Fibroblast of lung (primary cell): ENCODE measurements at regions not wholly inside any gene's neighbourhood (a gene's known extent, or its start where the extent isn't known, plus 50 kb on each side); places are given as distances from the start of the nearest gene placed in this dataset.

ENCODE experiments used
- DNase-seq, 2 donors: peaks; one replicate each; pipeline versions ENCODE4 v3.0.0 to v3.0.0-alpha.2; 2010; ENCODE audit warnings: low read depth in 2 of 2
- H2AFZ ChIP-seq: 2 replicates; pipeline ENCODE4 v1.5.1; 2012; ENCODE audit warnings: low read length, control low read depth, inconsistent platforms
- H3K27ac ChIP-seq: 2 replicates; pipeline ENCODE4 v1.5.1; 2011; ENCODE audit warnings: low read length, control low read depth; ENCODE audit not compliant: insufficient read depth
- H3K27me3 ChIP-seq: 2 replicates; pipeline ENCODE4 v1.5.1; 2011; ENCODE audit warnings: mild to moderate bottlenecking, low read length; ENCODE audit not compliant: control insufficient read depth, insufficient read depth
- H3K36me3 ChIP-seq: 2 replicates; pipeline ENCODE4 v1.5.1; 2011; ENCODE audit warnings: low read length; ENCODE audit not compliant: control insufficient read depth, insufficient read depth
- H3K4me1 ChIP-seq: 2 replicates; pipeline ENCODE4 v1.5.1; 2011; ENCODE audit warnings: low read length; ENCODE audit not compliant: control insufficient read depth, insufficient read depth; ENCODE audit errors: extremely low read depth
- H3K4me2 ChIP-seq: 2 replicates; pipeline ENCODE4 v1.5.1; 2011; ENCODE audit warnings: low read length, control low read depth; ENCODE audit not compliant: insufficient read depth; ENCODE audit errors: extremely low read depth
- H3K4me3 ChIP-seq, 4 experiments: fragments of 200-600 bp in 1 of 4; sonication (generic) in 1 of 4; replicated peaks in 1 of 4; 2 replicates each; pipeline ENCODE4 v1.5.1; 2011 to 2016; ENCODE audit warnings: low read length in 4 of 4, low read depth in 3 of 4, mild to moderate bottlenecking in 3 of 4, control low read depth in 2 of 4, inconsistent platforms in 1 of 4, mixed read lengths in 1 of 4; ENCODE audit not compliant: insufficient read depth in 1 of 4; ENCODE audit errors: control extremely low read depth in 1 of 4
- H3K79me2 ChIP-seq: 2 replicates; pipeline ENCODE4 v1.5.1; 2012; ENCODE audit warnings: mild to moderate bottlenecking, low read length, inconsistent platforms; ENCODE audit not compliant: control insufficient read depth, insufficient read depth
- H3K9ac ChIP-seq: 2 replicates; pipeline ENCODE4 v1.5.1; 2011; ENCODE audit warnings: mild to moderate bottlenecking, low read length, control low read depth; ENCODE audit not compliant: insufficient read depth
- H3K9me3 ChIP-seq: 2 replicates; pipeline ENCODE4 v1.5.1; 2012; ENCODE audit warnings: low read depth, low read length; ENCODE audit not compliant: control insufficient read depth, insufficient read depth
- H4K20me1 ChIP-seq: 2 replicates; pipeline ENCODE4 v1.5.1; 2011; ENCODE audit warnings: low read length; ENCODE audit not compliant: control insufficient read depth, insufficient read depth; ENCODE audit errors: extremely low read depth
- EZH2 ChIP-seq: IDR thresholded peaks from 2 replicates; pipeline ENCODE4 v1.5.1; 2012; ENCODE audit warnings: low read length, control low read depth, mild to moderate bottlenecking; ENCODE audit errors: missing control alignments
- TF ChIP-seq, protein P1 (sequence below), 2 donors: IDR thresholded peaks in 1 of 2; conservative IDR thresholded peaks in 1 of 2; 1 replicate in 1 of 2; 2 replicates in 1 of 2; pipeline ENCODE4 v1.5.1; 2011 to 2012; ENCODE audit warnings: low read length in 2 of 2, control low read depth in 1 of 2, inconsistent platforms in 1 of 2, low read depth in 1 of 2, mild to moderate bottlenecking in 1 of 2

DNA sequence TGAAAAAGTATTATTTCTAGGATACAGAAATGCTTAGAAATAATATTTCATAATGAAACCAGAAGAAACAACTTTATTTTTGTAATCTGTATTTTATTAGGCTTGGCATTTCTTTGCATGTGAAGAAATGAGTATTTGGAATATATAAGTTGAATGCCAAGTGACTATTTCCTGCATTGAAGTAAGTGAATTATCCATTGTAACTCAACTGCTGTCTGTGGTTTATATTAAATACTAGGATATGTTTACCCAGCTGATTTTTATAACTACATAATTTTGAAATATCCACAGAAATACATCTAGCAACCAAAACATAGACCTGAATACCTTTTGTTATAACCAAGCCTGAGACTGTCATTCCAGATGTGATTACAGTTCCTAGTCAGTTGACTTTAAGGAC is 207.6 kb downstream of the THBS2 start:
- Histone ChIP-seq H3K79me2 (no peaks in the 10 kb centered on the region), H3K4me1 (peaks cover 4% of the 10 kb centered on the region), H3K27ac (no peak overlapping the region), H3K4me3 (no peak overlapping the region), H3K9ac (no peak overlapping the region), H2AFZ (no peak overlapping the region), H3K27me3 (no peaks in the 10 kb centered on the region), H3K4me2 (no peak overlapping the region), H4K20me1 (no peaks in the 10 kb centered on the region), H3K9me3 (no peaks in the 10 kb centered on the region), H3K36me3 (no peaks in the 10 kb centered on the region)
- no peak for DNase-seq
- TF ChIP-seq, protein P1, sequence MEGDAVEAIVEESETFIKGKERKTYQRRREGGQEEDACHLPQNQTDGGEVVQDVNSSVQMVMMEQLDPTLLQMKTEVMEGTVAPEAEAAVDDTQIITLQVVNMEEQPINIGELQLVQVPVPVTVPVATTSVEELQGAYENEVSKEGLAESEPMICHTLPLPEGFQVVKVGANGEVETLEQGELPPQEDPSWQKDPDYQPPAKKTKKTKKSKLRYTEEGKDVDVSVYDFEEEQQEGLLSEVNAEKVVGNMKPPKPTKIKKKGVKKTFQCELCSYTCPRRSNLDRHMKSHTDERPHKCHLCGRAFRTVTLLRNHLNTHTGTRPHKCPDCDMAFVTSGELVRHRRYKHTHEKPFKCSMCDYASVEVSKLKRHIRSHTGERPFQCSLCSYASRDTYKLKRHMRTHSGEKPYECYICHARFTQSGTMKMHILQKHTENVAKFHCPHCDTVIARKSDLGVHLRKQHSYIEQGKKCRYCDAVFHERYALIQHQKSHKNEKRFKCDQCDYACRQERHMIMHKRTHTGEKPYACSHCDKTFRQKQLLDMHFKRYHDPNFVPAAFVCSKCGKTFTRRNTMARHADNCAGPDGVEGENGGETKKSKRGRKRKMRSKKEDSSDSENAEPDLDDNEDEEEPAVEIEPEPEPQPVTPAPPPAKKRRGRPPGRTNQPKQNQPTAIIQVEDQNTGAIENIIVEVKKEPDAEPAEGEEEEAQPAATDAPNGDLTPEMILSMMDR (conservative IDR thresholded peaks at IDR 0.05 in 1 of 2, IDR thresholded peaks at IDR 0.05 in 1 of 2; ENCODE audit: low read depth in 1 of 2, low read length in 2 of 2): no peak
- TF ChIP-seq EZH2: no peak

DNA sequence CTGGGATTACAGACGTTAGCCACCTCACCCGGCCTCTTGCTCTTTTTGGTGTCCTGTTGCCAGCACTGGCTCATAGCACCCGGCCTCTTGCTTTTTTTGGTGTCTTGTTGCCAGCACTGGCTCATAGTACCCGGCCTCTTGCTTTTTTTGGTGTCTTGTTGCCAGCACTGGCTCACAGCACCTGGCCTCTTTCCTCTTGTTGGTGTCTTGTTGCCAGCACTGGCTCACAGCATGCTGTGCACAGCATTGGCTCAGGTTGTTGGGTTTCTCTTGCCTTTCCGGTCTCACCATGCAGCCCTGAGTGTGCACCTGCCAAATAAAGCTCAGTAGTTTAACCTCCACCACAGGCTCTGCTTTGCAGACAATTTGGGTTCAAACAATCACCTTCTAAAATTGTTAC is 208.2 kb downstream of the THBS2 start:
- no peak for DNase-seq
- Histone ChIP-seq H3K79me2 (no peaks in the 10 kb centered on the region), H4K20me1 (no peaks in the 10 kb centered on the region), H3K36me3 (no peaks in the 10 kb centered on the region), H3K4me2 (no peak overlapping the region), H2AFZ (no peak overlapping the region), H3K4me3 (no peak overlapping the region), H3K4me1 (peaks cover 4% of the 10 kb centered on the region), H3K9ac (no peak overlapping the region), H3K9me3 (no peaks in the 10 kb centered on the region), H3K27me3 (no peaks in the 10 kb centered on the region), H3K27ac (no peak overlapping the region)
- TF ChIP-seq EZH2: no peak
- TF ChIP-seq, protein P1 (conservative IDR thresholded peaks at IDR 0.05 in 1 of 2, IDR thresholded peaks at IDR 0.05 in 1 of 2; ENCODE audit: low read depth in 1 of 2, low read length in 2 of 2): no peak

DNA sequence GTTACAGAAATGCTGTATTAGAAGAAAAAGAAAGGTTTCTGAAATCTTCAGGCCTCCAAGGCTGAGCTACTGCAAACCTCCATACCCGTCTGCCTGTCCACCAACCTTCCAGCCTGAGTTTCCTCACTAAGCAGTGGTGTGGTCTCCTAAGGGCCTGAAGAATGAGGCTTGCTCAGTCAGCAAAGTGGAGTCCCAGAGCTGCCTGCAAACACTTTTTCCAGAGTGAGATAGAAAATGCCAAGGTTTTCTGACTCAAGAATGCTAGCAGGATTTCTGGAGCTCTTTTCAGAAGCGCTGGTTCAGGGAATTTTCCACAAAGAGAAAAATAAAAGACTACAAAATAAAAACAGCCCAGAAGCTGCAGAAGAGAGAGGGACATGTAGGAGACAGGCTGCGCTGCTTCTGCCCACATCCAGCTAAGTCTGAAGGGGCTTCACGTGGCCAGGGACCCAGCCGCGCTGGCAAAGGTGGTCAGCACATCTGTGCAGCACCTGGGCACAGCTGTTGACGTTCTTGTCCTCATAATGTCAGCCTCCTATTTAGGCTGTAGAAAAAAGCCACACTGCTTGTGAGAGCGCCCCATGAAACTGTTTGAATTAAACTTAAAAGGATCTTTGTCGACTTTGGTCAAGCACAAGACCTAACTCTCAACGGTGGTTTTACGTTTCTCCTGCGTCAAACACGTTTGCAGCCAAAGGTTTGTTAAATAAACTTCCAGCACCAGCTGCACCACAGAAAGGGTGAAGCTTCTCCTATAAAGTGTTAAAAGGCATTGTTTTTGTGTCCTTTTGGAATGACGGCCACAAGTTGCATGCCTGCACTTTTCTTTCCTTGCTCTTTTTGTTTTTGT is 209.0 kb downstream of the THBS2 start:
- Histone ChIP-seq H4K20me1 (no peaks in the 10 kb centered on the region), H3K27me3 (no peaks in the 10 kb centered on the region), H3K36me3 (no peaks in the 10 kb centered on the region), H3K4me2 (peak overlapping the region; percentile 15), H3K9ac (no peak overlapping the region), H3K79me2 (no peaks in the 10 kb centered on the region), H3K9me3 (no peaks in the 10 kb centered on the region), H3K4me1 (peaks cover 4% of the 10 kb centered on the region), H3K27ac (no peak overlapping the region), H2AFZ (no peak overlapping the region), H3K4me3 (no peak overlapping the region)
- no peak for DNase-seq
- no peak for TF ChIP-seq EZH2
- TF ChIP-seq, protein P1 (conservative IDR thresholded peaks at IDR 0.05 in 1 of 2, IDR thresholded peaks at IDR 0.05 in 1 of 2; ENCODE audit: low read depth in 1 of 2, low read length in 2 of 2): no peak
